SU-DHL-6 (cell line): ENCODE measurements at regions not wholly inside any gene's neighbourhood (a gene's known extent, or its start where the extent isn't known, plus 50 kb on each side); places are given as distances from the start of the nearest gene placed in this dataset.

Experiments
- CTCF ChIP-seq: fragments of 200-600 bp; sonication (generic); IDR thresholded peaks from one replicate; pipeline ENCODE4 v1.5.1; 2017; ENCODE audit warnings: antibody characterized with exemption, mild to moderate bottlenecking, low read length, moderate library complexity; ENCODE audit not compliant: insufficient read depth, poor library complexity, severe bottlenecking
- EZH2phosphoT487 ChIP-seq: fragments of 200-600 bp; sonication (generic), shearing (Covaris generic); conservative IDR thresholded peaks from 2 replicates; pipeline ENCODE4 v1.6.1; 2018; ENCODE audit warnings: mild to moderate bottlenecking, antibody characterized with exemption, low read length, moderate library complexity, mixed read lengths

- TF ChIP-seq CTCF (no peak), EZH2phosphoT487 (no peak)
Measured at GRCh38 chr6:130679684-130680083, 147.5 kb upstream of the SMLR1 start.
